Tibial nerve (tissue), 4 donors: ENCODE measurements at regions not wholly inside any gene's neighbourhood (a gene's known extent, or its start where the extent isn't known, plus 50 kb on each side); places are given as distances from the start of the nearest gene placed in this dataset.

Source experiments
- EP300 ChIP-seq, 2 donors: sonication (generic); formaldehyde crosslinking; IDR thresholded peaks; one replicate each; pipeline ENCODE4 v1.6.1; 2017; ENCODE audit warnings: antibody characterized with exemption in 2 of 2, mild to moderate bottlenecking in 1 of 2
- POLR2A ChIP-seq, 2 donors: fragments of 450-650 bp; IDR thresholded peaks; one replicate each; pipeline ENCODE4 v1.6.1; 2017; ENCODE audit warnings: antibody characterized with exemption in 2 of 2, mild to moderate bottlenecking in 2 of 2, moderate library complexity in 2 of 2
- TF ChIP-seq, protein P1 (sequence below), 5 experiments: fragments of 200-600 bp in 3 of 5; fragments of 450-650 bp in 2 of 5; sonication (generic) in 3 of 5; IDR thresholded peaks; one replicate each; pipeline ENCODE4 v1.5.1; 2016 to 2019; ENCODE audit warnings: antibody characterized with exemption in 5 of 5, mild to moderate bottlenecking in 3 of 5, moderate library complexity in 2 of 5

DNA sequence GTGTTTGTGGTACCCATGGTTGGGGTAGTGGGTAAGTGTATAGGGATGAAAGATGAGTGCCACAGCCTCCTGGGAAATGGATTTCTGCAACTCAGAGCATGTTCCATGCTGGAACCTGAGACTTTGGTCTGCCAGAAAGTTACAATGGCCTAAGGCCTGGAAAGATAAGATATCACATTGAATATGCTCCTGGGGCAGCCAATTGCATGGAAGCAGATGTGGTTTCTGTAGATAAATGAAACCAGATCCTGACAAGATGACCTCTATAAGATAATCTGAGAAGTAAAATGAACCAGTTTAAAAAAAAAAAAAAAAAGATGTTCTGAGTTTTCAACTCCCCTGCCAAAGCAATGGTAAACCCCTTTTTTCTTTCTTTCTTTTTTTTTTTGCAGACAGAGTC, 91.4 kb upstream of the NCK2 start:
- TF ChIP-seq, protein P1, sequence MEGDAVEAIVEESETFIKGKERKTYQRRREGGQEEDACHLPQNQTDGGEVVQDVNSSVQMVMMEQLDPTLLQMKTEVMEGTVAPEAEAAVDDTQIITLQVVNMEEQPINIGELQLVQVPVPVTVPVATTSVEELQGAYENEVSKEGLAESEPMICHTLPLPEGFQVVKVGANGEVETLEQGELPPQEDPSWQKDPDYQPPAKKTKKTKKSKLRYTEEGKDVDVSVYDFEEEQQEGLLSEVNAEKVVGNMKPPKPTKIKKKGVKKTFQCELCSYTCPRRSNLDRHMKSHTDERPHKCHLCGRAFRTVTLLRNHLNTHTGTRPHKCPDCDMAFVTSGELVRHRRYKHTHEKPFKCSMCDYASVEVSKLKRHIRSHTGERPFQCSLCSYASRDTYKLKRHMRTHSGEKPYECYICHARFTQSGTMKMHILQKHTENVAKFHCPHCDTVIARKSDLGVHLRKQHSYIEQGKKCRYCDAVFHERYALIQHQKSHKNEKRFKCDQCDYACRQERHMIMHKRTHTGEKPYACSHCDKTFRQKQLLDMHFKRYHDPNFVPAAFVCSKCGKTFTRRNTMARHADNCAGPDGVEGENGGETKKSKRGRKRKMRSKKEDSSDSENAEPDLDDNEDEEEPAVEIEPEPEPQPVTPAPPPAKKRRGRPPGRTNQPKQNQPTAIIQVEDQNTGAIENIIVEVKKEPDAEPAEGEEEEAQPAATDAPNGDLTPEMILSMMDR (IDR thresholded peaks at IDR 0.05) = no peak
- no peak for TF ChIP-seq POLR2A (IDR thresholded peaks at IDR 0.05)
- TF ChIP-seq EP300 (IDR thresholded peaks at IDR 0.05) = no peak
